CD4-positive, alpha-beta T cell treated with Interferon alpha-2 for 1 hour (primary cell): ENCODE measurements at regions not wholly inside any gene's neighbourhood (a gene's known extent, or its start where the extent isn't known, plus 50 kb on each side); places are given as distances from the start of the nearest gene placed in this dataset.
"Not testable (repeated sequence)": the region's sequence is repeated elsewhere in the genome, so short reads cannot be mapped to it uniquely, and the experiment has no call there.

Experiments used
- DNase-seq, 2 donors: peaks; one replicate each; pipeline ENCODE4 v3.0.0-alpha.2; 2020 to 2022

GRCh38 chr15:77861997-77862635 lies 215.4 kb downstream of the TBC1D2B start:
- not testable (repeated sequence) for DNase-seq

- no peak for DNase-seq
These were observed 217.3 kb downstream of the TBC1D2B start for GRCh38 chr15:77860071-77860691.

- no peak for DNase-seq
These were observed 217.9 kb downstream of the TBC1D2B start for GRCh38 chr15:77859491-77860060.

GRCh38 chr15:77858792-77859490 lies 218.6 kb downstream of the TBC1D2B start:
- DNase-seq = no peak

- DNase-seq = no peak
These were observed 220.1 kb downstream of the TBC1D2B start for GRCh38 chr15:77857419-77857818.

- DNase-seq = no peak
These were observed 220.7 kb downstream of the TBC1D2B start for GRCh38 chr15:77856705-77857346.

GRCh38 chr15:77855871-77856270 lies 221.6 kb downstream of the TBC1D2B start:
- no peak for DNase-seq

- DNase-seq = no peak
These were observed 222.3 kb upstream of the LINGO1 start for GRCh38 chr15:77854980-77855379.

- DNase-seq = no peak
These were observed 221.2 kb upstream of the LINGO1 start for GRCh38 chr15:77853910-77854309.

GRCh38 chr15:77853008-77853328 lies 220.3 kb upstream of the LINGO1 start:
- no peak for DNase-seq

GRCh38 chr15:77852241-77853007 lies 219.7 kb upstream of the LINGO1 start:
- no peak for DNase-seq

GRCh38 chr15:77851691-77852090 lies 219.0 kb upstream of the LINGO1 start:
- DNase-seq = no peak

- no peak for DNase-seq
These were observed 218.4 kb upstream of the LINGO1 start for GRCh38 chr15:77851086-77851485.

GRCh38 chr15:77846986-77847385 lies 214.3 kb upstream of the LINGO1 start:
- DNase-seq = no peak

GRCh38 chr15:77846360-77846759 lies 213.6 kb upstream of the LINGO1 start:
- DNase-seq = no peak

GRCh38 chr15:77844798-77845446 lies 212.2 kb upstream of the LINGO1 start:
- no peak for DNase-seq

- DNase-seq = no peak
These were observed 210.8 kb upstream of the LINGO1 start for GRCh38 chr15:77843546-77843945.

GRCh38 chr15:77840991-77841775 lies 208.5 kb upstream of the LINGO1 start:
- DNase-seq = no peak

GRCh38 chr15:77839970-77840905 lies 207.5 kb upstream of the LINGO1 start:
- DNase-seq = no peak

- no peak for DNase-seq
These were observed 206.7 kb upstream of the LINGO1 start for GRCh38 chr15:77839456-77839855.
